ENCODE measurements at regions not wholly inside any gene's neighbourhood (a gene's known extent, or its start where the extent isn't known, plus 50 kb on each side); places are given as distances from the start of the nearest gene placed in this dataset.

DNA sequence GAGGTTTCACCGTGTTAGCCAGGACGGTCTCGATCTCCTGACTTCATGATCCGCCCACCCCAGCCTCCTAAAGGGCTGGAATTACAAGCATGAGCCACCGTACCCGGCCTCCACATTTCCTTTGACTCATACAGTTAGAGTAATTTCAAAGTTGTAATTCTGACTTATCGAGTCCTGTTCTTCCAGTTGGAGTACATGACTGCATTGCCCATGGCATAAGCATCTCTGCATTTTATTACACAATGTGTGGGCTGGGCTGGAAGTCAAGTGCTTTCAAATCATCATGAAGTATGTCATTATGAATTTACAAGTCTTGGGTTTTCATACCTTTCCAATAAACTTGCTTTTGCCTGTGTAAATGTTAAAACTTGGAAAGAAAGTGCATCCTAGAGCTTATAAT is 1295.7 kb upstream of the FLRT2 start:
- DNase-seq (ENCODE audit: low read depth) = peak; percentile 44

DNA sequence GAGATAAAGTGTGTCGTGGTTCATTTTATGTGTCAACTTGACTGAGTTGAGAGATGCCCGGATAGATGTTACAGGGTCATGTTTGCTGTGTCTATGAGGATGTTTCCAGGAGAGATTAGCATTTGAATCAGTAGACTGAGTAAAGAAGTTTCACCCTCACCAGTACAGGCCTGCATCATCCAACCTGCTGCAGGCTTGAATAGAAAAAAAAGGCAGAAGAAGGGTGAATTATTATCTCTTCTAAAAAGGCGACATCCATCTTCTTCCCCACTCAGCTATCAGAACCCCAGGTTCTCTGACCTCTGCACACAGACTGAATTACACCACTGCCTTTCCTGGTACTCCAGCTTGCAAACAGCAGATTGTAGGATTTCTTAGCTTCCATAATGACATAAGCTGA is 1293.7 kb upstream of the FLRT2 start:
- no peak for FAIRE-seq
- H3K36me3 ChIP-seq (ENCODE audit: control insufficient read depth, insufficient read depth, low read length) = no peaks in the 10 kb centered on the region
- H3K4me3 ChIP-seq (ENCODE audit: low read depth, low read length) = no peak overlapping the region
- H3K27me3 ChIP-seq (ENCODE audit: control insufficient read depth, insufficient read depth, low read length) = no peaks in the 10 kb centered on the region
- no peak for DNase-seq (ENCODE audit: low read depth)
- TF ChIP-seq, protein P1, sequence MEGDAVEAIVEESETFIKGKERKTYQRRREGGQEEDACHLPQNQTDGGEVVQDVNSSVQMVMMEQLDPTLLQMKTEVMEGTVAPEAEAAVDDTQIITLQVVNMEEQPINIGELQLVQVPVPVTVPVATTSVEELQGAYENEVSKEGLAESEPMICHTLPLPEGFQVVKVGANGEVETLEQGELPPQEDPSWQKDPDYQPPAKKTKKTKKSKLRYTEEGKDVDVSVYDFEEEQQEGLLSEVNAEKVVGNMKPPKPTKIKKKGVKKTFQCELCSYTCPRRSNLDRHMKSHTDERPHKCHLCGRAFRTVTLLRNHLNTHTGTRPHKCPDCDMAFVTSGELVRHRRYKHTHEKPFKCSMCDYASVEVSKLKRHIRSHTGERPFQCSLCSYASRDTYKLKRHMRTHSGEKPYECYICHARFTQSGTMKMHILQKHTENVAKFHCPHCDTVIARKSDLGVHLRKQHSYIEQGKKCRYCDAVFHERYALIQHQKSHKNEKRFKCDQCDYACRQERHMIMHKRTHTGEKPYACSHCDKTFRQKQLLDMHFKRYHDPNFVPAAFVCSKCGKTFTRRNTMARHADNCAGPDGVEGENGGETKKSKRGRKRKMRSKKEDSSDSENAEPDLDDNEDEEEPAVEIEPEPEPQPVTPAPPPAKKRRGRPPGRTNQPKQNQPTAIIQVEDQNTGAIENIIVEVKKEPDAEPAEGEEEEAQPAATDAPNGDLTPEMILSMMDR (IDR thresholded peaks at IDR 0.05; ENCODE audit: insufficient read depth, low read length, severe bottlenecking) = no peak

More for the DNA sequence above, 1295.7 kb upstream of the FLRT2 start:
- Histone ChIP-seq H3K36me3 (ENCODE audit: control insufficient read depth, insufficient read depth, low read length) (no peaks in the 10 kb centered on the region), H3K4me3 (ENCODE audit: low read depth, low read length) (no peak overlapping the region), H3K27me3 (ENCODE audit: control insufficient read depth, insufficient read depth, low read length) (no peaks in the 10 kb centered on the region)
- FAIRE-seq = no peak
- TF ChIP-seq, protein P1 (IDR thresholded peaks at IDR 0.05; ENCODE audit: insufficient read depth, low read length, severe bottlenecking) = no peak

DNA sequence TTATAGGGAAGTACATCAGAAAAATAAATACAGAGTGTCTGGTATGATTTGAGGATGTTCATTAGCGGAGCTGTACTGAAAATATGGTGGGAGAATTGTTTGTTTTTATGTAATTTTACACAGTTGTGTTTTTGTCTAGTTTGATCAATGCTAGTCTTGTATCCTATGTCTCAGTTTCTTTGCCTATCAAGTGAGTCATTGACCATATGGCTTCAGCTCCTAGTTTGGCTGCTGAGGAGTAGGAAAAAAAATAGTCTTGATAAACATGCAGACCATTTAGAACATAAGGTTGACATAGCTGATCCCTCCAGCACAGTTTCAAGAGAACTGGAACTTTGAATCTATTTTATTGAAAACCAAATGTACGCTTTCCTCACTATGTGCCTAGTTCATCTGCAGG is 1292.1 kb upstream of the FLRT2 start:
- H3K4me3 ChIP-seq (ENCODE audit: low read depth, low read length) = no peak overlapping the region
- no peak for DNase-seq (ENCODE audit: low read depth)
- TF ChIP-seq, protein P1 (IDR thresholded peaks at IDR 0.05; ENCODE audit: insufficient read depth, low read length, severe bottlenecking) = no peak
- no peak for FAIRE-seq
- no peaks in the 10 kb centered on the region for H3K27me3 ChIP-seq (ENCODE audit: control insufficient read depth, insufficient read depth, low read length)
- H3K36me3 ChIP-seq (ENCODE audit: control insufficient read depth, insufficient read depth, low read length) = no peaks in the 10 kb centered on the region

DNA sequence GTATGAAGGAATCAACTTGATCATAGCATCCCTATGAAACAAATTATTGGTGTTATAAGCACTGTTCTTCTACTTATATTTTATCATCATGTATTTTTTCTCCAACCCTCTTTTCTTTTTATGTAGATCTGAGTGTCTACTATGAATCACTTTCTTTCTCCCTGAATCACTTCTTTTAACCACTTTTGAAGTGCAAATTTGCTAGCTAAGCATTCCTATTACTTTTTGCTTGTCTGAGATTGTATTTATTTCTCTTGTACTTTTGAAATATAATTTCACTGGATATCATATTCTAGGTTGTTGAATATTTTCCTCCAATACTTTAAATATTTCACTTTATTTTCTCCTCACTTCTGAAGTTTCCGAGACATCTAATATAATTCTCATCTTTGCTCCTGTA is 1282.3 kb upstream of the FLRT2 start:
- TF ChIP-seq, protein P1 (IDR thresholded peaks at IDR 0.05; ENCODE audit: insufficient read depth, low read length, severe bottlenecking) = no peak
- DNase-seq (ENCODE audit: low read depth) (no peak), FAIRE-seq (no peak)
- Histone ChIP-seq H3K27me3 (ENCODE audit: control insufficient read depth, insufficient read depth, low read length) (no peaks in the 10 kb centered on the region), H3K36me3 (ENCODE audit: control insufficient read depth, insufficient read depth, low read length) (no peaks in the 10 kb centered on the region), H3K4me3 (ENCODE audit: low read depth, low read length) (no peak overlapping the region)

DNA sequence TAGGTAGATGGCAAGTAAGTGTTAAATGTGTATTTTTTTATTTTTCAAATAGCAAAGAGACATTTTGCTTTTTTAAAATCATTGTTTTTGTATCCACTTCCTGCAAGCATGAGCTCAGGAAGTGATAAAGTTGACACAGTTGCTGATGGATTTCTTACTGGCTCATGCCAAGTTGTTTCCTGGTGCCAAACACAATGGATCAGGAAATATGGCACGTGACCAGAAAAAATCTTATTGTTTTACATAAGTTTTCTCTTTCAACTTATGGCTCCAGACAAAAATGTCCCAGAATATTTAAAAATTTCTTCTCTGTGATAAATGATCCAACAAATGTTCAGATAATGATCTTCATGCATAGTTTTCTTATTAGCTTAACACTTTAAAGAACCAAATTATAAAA is 1279.1 kb upstream of the FLRT2 start:
- DNase-seq (ENCODE audit: low read depth) = no peak
- Histone ChIP-seq H3K27me3 (ENCODE audit: control insufficient read depth, insufficient read depth, low read length) (no peaks in the 10 kb centered on the region), H3K4me3 (ENCODE audit: low read depth, low read length) (no peak overlapping the region), H3K36me3 (ENCODE audit: control insufficient read depth, insufficient read depth, low read length) (no peaks in the 10 kb centered on the region)
- no peak for FAIRE-seq
- TF ChIP-seq, protein P1 (IDR thresholded peaks at IDR 0.05; ENCODE audit: insufficient read depth, low read length, severe bottlenecking) = no peak

DNA sequence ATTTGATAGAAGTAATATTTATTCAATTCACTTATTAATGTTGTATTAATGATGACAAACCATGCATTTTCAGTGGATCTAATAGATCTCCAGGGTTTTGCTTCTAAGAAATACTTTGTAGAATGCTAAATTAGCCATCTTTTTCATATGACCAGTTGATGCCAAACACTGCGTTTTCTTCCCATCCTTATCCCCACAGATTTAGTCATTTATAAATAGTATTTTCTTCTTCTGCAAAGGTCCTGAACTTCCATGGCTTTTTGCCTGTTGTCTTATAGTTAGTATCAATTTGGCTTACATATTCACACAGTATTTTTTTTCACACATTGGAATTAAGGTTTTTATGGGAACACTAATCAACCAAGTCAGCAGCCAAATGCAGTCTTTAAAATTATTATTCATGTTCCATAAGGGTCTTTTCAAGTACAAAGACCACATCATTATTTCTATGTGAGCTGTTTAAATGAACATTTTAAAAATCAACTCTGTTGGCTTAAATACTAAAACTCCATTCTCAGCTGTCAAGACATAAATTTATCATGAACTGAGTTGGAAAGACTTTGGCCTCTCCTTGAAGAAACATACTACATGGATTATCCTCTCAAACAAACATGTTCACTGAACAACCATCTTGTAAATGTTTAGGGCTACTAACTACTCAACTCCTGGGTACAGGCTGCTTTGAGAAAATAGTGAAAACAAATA is 1278.4 kb upstream of the FLRT2 start:
- H3K36me3 ChIP-seq (ENCODE audit: control insufficient read depth, insufficient read depth, low read length) = no peaks in the 10 kb centered on the region
- no peaks in the 10 kb centered on the region for H3K27me3 ChIP-seq (ENCODE audit: control insufficient read depth, insufficient read depth, low read length)
- TF ChIP-seq, protein P1 (IDR thresholded peaks at IDR 0.05; ENCODE audit: insufficient read depth, low read length, severe bottlenecking) = no peak
- H3K4me3 ChIP-seq (ENCODE audit: low read depth, low read length) = no peak overlapping the region
- no peak for FAIRE-seq
- no peak for DNase-seq (ENCODE audit: low read depth)
